ENCODE measurements at regions not wholly inside any gene's neighbourhood (a gene's known extent, or its start where the extent isn't known, plus 50 kb on each side); places are given as distances from the start of the nearest gene placed in this dataset.

DNA sequence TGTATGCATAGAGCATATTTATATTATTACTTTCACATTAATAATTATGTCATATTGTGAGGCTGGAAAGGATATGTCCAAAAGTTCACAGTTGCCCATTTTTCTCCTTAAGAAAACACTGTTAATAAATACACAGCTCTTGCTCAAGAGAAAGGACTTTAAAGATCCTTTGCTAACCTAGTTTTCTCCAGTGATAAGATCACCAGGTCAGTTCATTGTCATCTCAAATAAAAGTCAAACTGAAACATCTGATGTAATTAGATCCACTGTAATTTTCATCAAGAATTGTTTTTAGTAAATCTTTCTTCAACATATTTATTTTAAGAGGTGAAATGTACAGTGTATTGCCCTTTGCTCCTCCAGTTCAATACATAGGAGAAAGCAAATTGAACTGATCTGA, 82.8 kb upstream of the KLHL1 start:
- H3K9me3 ChIP-seq (ENCODE audit: control insufficient read depth, low read length), result no peaks in the 10 kb centered on the region
- no peaks in the 10 kb centered on the region for H3K36me3 Mint-ChIP-seq (ENCODE audit: low read depth)
- H3K27ac ChIP-seq (ENCODE audit: low read depth, low read length), result no peak overlapping the region
- TF ChIP-seq, protein P1, sequence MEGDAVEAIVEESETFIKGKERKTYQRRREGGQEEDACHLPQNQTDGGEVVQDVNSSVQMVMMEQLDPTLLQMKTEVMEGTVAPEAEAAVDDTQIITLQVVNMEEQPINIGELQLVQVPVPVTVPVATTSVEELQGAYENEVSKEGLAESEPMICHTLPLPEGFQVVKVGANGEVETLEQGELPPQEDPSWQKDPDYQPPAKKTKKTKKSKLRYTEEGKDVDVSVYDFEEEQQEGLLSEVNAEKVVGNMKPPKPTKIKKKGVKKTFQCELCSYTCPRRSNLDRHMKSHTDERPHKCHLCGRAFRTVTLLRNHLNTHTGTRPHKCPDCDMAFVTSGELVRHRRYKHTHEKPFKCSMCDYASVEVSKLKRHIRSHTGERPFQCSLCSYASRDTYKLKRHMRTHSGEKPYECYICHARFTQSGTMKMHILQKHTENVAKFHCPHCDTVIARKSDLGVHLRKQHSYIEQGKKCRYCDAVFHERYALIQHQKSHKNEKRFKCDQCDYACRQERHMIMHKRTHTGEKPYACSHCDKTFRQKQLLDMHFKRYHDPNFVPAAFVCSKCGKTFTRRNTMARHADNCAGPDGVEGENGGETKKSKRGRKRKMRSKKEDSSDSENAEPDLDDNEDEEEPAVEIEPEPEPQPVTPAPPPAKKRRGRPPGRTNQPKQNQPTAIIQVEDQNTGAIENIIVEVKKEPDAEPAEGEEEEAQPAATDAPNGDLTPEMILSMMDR (conservative IDR thresholded peaks at IDR 0.05), result no peak
- no peak overlapping the region for H3K4me3 Mint-ChIP-seq
- no peak for DNase-seq
- peaks cover 1% of the 10 kb centered on the region for H3K9me3 Mint-ChIP-seq
- H3K27ac Mint-ChIP-seq, result no peak overlapping the region
- H3K4me3 ChIP-seq (ENCODE audit: low read length), result no peak overlapping the region
- H3K4me1 Mint-ChIP-seq, result no peaks in the 10 kb centered on the region
- no peak overlapping the region for H3K9ac ChIP-seq (ENCODE audit: extremely low read depth, low read length, poor library complexity, severe bottlenecking)
- no peaks in the 10 kb centered on the region for H3K27me3 Mint-ChIP-seq (ENCODE audit: insufficient read depth)
- H3K36me3 ChIP-seq (ENCODE audit: control insufficient read depth, insufficient read depth, low read length), result no peaks in the 10 kb centered on the region
- H3K27me3 ChIP-seq (ENCODE audit: control insufficient read depth, insufficient read depth, low read length, poor library complexity, severe bottlenecking), result no peaks in the 10 kb centered on the region
- no peaks in the 10 kb centered on the region for H3K4me1 ChIP-seq (ENCODE audit: control insufficient read depth, insufficient read depth, low read length)

DNA sequence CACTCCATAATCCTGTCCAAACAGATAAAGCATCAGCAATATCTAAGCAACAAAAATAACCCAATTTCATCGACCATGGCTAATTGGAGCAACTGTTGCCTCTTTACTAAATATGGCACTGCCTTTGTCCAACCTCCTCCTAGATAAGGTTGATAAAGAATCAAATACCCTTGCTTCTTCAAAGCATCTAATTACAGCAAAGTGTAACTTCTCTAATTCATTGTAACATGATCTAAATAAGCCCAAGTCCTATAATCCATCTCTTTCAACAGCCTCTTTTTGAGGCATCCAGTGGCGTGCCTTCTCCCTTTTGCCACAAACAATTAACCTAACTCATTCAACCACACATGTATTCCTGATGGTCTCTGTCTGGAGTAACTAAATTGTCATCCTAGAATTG, 81.7 kb upstream of the KLHL1 start:
- Mint-ChIP-seq H3K9me3 (peaks cover 1% of the 10 kb centered on the region), H3K4me1 (no peaks in the 10 kb centered on the region), H3K4me3 (no peak overlapping the region), H3K27me3 (ENCODE audit: insufficient read depth) (no peaks in the 10 kb centered on the region), H3K27ac (no peak overlapping the region), H3K36me3 (ENCODE audit: low read depth) (no peaks in the 10 kb centered on the region)
- H3K27ac ChIP-seq (ENCODE audit: low read depth, low read length), result no peak overlapping the region
- TF ChIP-seq, protein P1 (conservative IDR thresholded peaks at IDR 0.05), result no peak
- 80 to 100% methylated on average over 1 to 2 of the region's 2 CpGs for WGBS, 2 experiments (ENCODE audit: insufficient coverage in 1 of 2, insufficient read length in 1 of 2)
- DNase-seq, result no peak
- H3K9me3 ChIP-seq (ENCODE audit: control insufficient read depth, low read length), result no peaks in the 10 kb centered on the region
- H3K27me3 ChIP-seq (ENCODE audit: control insufficient read depth, insufficient read depth, low read length, poor library complexity, severe bottlenecking), result no peaks in the 10 kb centered on the region
- H3K4me3 ChIP-seq (ENCODE audit: low read length), result no peak overlapping the region
- H3K4me1 ChIP-seq (ENCODE audit: control insufficient read depth, insufficient read depth, low read length), result no peaks in the 10 kb centered on the region
- H3K9ac ChIP-seq (ENCODE audit: extremely low read depth, low read length, poor library complexity, severe bottlenecking), result no peak overlapping the region
- no peaks in the 10 kb centered on the region for H3K36me3 ChIP-seq (ENCODE audit: control insufficient read depth, insufficient read depth, low read length)

DNA sequence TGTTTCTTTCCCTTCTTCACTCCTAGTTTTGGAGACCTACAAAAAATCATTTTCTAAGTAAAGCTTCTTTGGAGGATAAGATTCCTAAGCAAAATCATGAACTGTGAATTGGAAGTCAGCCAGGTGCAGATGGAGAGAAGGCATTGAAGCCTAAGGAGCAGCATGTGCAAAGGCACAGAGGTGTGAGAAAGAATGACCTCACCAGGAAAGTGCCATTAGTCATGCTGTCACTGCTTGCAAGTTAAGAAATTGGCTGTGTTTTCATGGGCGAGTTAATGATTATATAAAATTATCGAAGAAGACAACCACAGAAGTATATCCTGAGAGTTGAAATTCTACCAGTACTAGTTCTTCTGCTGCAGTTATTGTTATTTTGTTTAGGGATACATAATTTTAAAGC, 80.3 kb upstream of the KLHL1 start:
- Mint-ChIP-seq H3K27me3 (ENCODE audit: insufficient read depth) (no peaks in the 10 kb centered on the region), H3K27ac (no peak overlapping the region), H3K4me3 (no peak overlapping the region), H3K36me3 (ENCODE audit: low read depth) (no peaks in the 10 kb centered on the region), H3K9me3 (no peaks in the 10 kb centered on the region), H3K4me1 (no peaks in the 10 kb centered on the region)
- TF ChIP-seq, protein P1 (conservative IDR thresholded peaks at IDR 0.05), result no peak
- H3K27me3 ChIP-seq (ENCODE audit: control insufficient read depth, insufficient read depth, low read length, poor library complexity, severe bottlenecking), result no peaks in the 10 kb centered on the region
- H3K4me3 ChIP-seq (ENCODE audit: low read length), result no peak overlapping the region
- no peak overlapping the region for H3K9ac ChIP-seq (ENCODE audit: extremely low read depth, low read length, poor library complexity, severe bottlenecking)
- no peaks in the 10 kb centered on the region for H3K36me3 ChIP-seq (ENCODE audit: control insufficient read depth, insufficient read depth, low read length)
- no peak for DNase-seq
- 100% methylated on average over 1 to 2 of the region's 2 CpGs for WGBS, 2 experiments (ENCODE audit: insufficient coverage in 1 of 2, insufficient read length in 1 of 2)
- H3K27ac ChIP-seq (ENCODE audit: low read depth, low read length), result no peak overlapping the region
- no peaks in the 10 kb centered on the region for H3K4me1 ChIP-seq (ENCODE audit: control insufficient read depth, insufficient read depth, low read length)
- no peaks in the 10 kb centered on the region for H3K9me3 ChIP-seq (ENCODE audit: control insufficient read depth, low read length)

All from endodermal cell (in vitro differentiated cells).